Endothelial cell of umbilical vein (primary cell): ENCODE measurements at regions not wholly inside any gene's neighbourhood (a gene's known extent, or its start where the extent isn't known, plus 50 kb on each side); places are given as distances from the start of the nearest gene placed in this dataset.

Source experiments
- BruUV-seq: library from RNA; stranded (reverse); fragments of 400-500 nt; replicated peaks from 2 replicates; lab custom pipeline; 2021; lab: Mats Ljungman, UMichigan
- CTCF ChIA-PET: fragments of 300-600, 350-600 bp; sonication (Branson Sonifier 250); formaldehyde crosslinking; loops from one replicate; lab custom pipeline; 2021; ENCODE audit warnings: antibody characterized with exemption, inconsistent platforms; lab: Charles Lee
- POLR2A ChIA-PET: fragments of 300-600, 350-600 bp; sonication (Branson Sonifier 250); formaldehyde crosslinking; loops from one replicate; lab custom pipeline; 2021; ENCODE audit warnings: antibody characterized with exemption, inconsistent platforms; lab: Charles Lee
- DNase-seq: peaks from one replicate; pipeline ENCODE4 v3.0.0-alpha.2; 2011; ENCODE audit warnings: low read depth, low spot score
- FAIRE-seq: peaks from 2 replicates; lab custom pipeline; 2011; peaks lifted over from hg19 to GRCh38; lab: Jason Lieb, UNC
- H2AFZ ChIP-seq: 2 replicates; pipeline ENCODE4 v1.6.0; 2012; ENCODE audit warnings: low read depth, low read length, control low read depth, inconsistent platforms
- H3K27ac ChIP-seq: 2 replicates; pipeline ENCODE4 v1.5.1; 2011; ENCODE audit warnings: low read depth, mild to moderate bottlenecking, control low read depth, low read length, moderate library complexity; ENCODE audit not compliant: insufficient read depth
- H3K27me3 ChIP-seq, 2 experiments: 2 replicates each; pipeline versions ENCODE4 v1.6.0 to v1.6.1; 2011; ENCODE audit warnings: low read length in 2 of 2, mixed read lengths in 1 of 2; ENCODE audit not compliant: control insufficient read depth in 2 of 2, insufficient read depth in 2 of 2
- H3K36me3 ChIP-seq, 2 experiments: 2 replicates in 1 of 2; 3 replicates in 1 of 2; pipeline ENCODE4 v1.5.1; 2011; ENCODE audit warnings: low read length in 2 of 2, mild to moderate bottlenecking in 1 of 2, moderate library complexity in 1 of 2; ENCODE audit not compliant: control insufficient read depth in 2 of 2, insufficient read depth in 2 of 2; ENCODE audit errors: extremely low read depth in 1 of 2
- H3K4me1 ChIP-seq: 3 replicates; pipeline ENCODE4 v1.5.1; 2011; ENCODE audit warnings: mild to moderate bottlenecking, low read length; ENCODE audit not compliant: control insufficient read depth, insufficient read depth; ENCODE audit errors: extremely low read depth
- H3K4me2 ChIP-seq: 2 replicates; pipeline ENCODE4 v1.6.1; 2011; ENCODE audit warnings: low read length, control low read depth, mixed read lengths; ENCODE audit not compliant: insufficient read depth
- H3K4me3 ChIP-seq, 3 experiments: fragments of 200-600 bp in 1 of 3; sonication (generic), shearing (Covaris generic) in 1 of 3; replicated peaks in 1 of 3; 2 replicates each; pipeline ENCODE4 v1.5.1; 2011 to 2016; ENCODE audit warnings: control low read depth in 3 of 3, low read length in 3 of 3, mild to moderate bottlenecking in 2 of 3, inconsistent platforms in 1 of 3, low read depth in 1 of 3, moderate library complexity in 1 of 3; ENCODE audit not compliant: insufficient read depth in 1 of 3
- H3K79me2 ChIP-seq: 2 replicates; pipeline ENCODE4 v1.6.0; 2012; ENCODE audit warnings: low read length, inconsistent platforms; ENCODE audit not compliant: control insufficient read depth, insufficient read depth
- H3K9ac ChIP-seq: replicated peaks from 2 replicates; pipeline ENCODE3; 2011; ENCODE audit warnings: low read length, control low read depth; ENCODE audit not compliant: insufficient read depth; ENCODE audit errors: extremely low read depth
- H3K9me1 ChIP-seq: replicated peaks from 3 replicates; pipeline ENCODE4 v1.6.0; 2011; ENCODE audit warnings: mild to moderate bottlenecking, low read length; ENCODE audit not compliant: control insufficient read depth, insufficient read depth; ENCODE audit errors: extremely low read depth
- H3K9me3 ChIP-seq: replicated peaks from 2 replicates; pipeline ENCODE4 v1.5.1; 2012; ENCODE audit warnings: low read length, inconsistent platforms; ENCODE audit not compliant: control insufficient read depth, insufficient read depth
- H4K20me1 ChIP-seq: replicated peaks from 2 replicates; pipeline ENCODE3; 2011; ENCODE audit warnings: mild to moderate bottlenecking, low read length; ENCODE audit not compliant: control insufficient read depth, insufficient read depth; ENCODE audit errors: extremely low read depth
- CTCF ChIP-seq, 2 donors: IDR thresholded peaks; 1 replicate in 1 of 2; 2 replicates in 1 of 2; pipeline ENCODE4 v1.5.1; 2011; ENCODE audit warnings: low read length in 2 of 2, mild to moderate bottlenecking in 2 of 2, moderate library complexity in 2 of 2, control low read depth in 1 of 2, inconsistent platforms in 1 of 2, low read depth in 1 of 2; ENCODE audit not compliant: insufficient read depth in 1 of 2; ENCODE audit errors: extremely low read depth in 1 of 2
- EZH2 ChIP-seq: IDR thresholded peaks from 2 replicates; pipeline ENCODE4 v1.6.1; 2012; ENCODE audit warnings: borderline replicate concordance, low read depth, mild to moderate bottlenecking, moderate library complexity, low read length, inconsistent platforms; ENCODE audit not compliant: severe bottlenecking
- FOS ChIP-seq: IDR thresholded peaks from 2 replicates; pipeline ENCODE4 v1.6.1; 2011; ENCODE audit warnings: mild to moderate bottlenecking, low read length, moderate library complexity, borderline replicate concordance; ENCODE audit not compliant: insufficient read depth
- GATA2 ChIP-seq: IDR thresholded peaks from 2 replicates; pipeline ENCODE4 v1.7.0; 2011; ENCODE audit warnings: low read depth, mild to moderate bottlenecking, moderate library complexity, mixed read lengths, low read length; ENCODE audit not compliant: insufficient read length, insufficient read depth
- JUN ChIP-seq: IDR thresholded peaks from 2 replicates; pipeline ENCODE4 v1.6.1; 2011; ENCODE audit warnings: borderline replicate concordance, low read depth; ENCODE audit not compliant: insufficient read length, insufficient read depth
- MAX ChIP-seq: IDR thresholded peaks from 2 replicates; pipeline ENCODE4 v1.6.1; 2011; ENCODE audit not compliant: insufficient read depth, insufficient read length
- MYC ChIP-seq: IDR thresholded peaks from one replicate; pipeline ENCODE4 v1.6.1; 2011; ENCODE audit warnings: mild to moderate bottlenecking, low read depth, low read length
- POLR2A ChIP-seq: IDR thresholded peaks from 2 replicates; pipeline ENCODE4 v1.6.1; 2012; ENCODE audit warnings: low read depth, mild to moderate bottlenecking, control low read depth, low read length
- POLR2AphosphoS5 ChIP-seq: IDR thresholded peaks from 2 replicates; pipeline ENCODE4 v1.6.1; 2012; ENCODE audit warnings: low read depth, mild to moderate bottlenecking, control low read depth, low read length, moderate library complexity; ENCODE audit not compliant: insufficient read depth
- dilution Hi-C: fragments of 300-500 bp; cut with MboI; formaldehyde crosslinking; loops from one replicate; pipeline ENCODE4 v1.15.0; 2019; ENCODE audit warnings: low sequenced_read_pairs; ENCODE audit not compliant: extremely low pct_ligation_motif_present
- intact Hi-C: fragments of 100-400 bp; cut with micrococcal nuclease; formaldehyde crosslinking; loops from one replicate; pipeline ENCODE4 v1.10.0; 2022

GRCh38 chr1:30285501-30285932, 437.9 kb downstream of the MATN1 start:
- H3K9me3 ChIP-seq, result no peaks in the 10 kb centered on the region
- H3K27ac ChIP-seq, result no peak overlapping the region
- H3K27me3 ChIP-seq, result no peaks in the 10 kb centered on the region
- H3K4me1 ChIP-seq, result no peaks in the 10 kb centered on the region
- DNase-seq, result no peak
- dilution Hi-C loops (no loop called here), intact Hi-C loops (no loop called here)
- ChIA-PET POLR2A (no interaction called here), CTCF (no interaction called here)
- H2AFZ ChIP-seq, result no peak overlapping the region
- BruUV-seq, result no TSS peak
- no peak for FAIRE-seq
- H3K4me2 ChIP-seq, result no peak overlapping the region
- H3K4me3 ChIP-seq, result no peak overlapping the region
- H3K36me3 ChIP-seq, result no peaks in the 10 kb centered on the region
- no peak for TF ChIP-seq CTCF (IDR thresholded peaks at IDR 0.05; ENCODE audit: extremely low read depth in 1 of 2, insufficient read depth in 1 of 2, low read depth in 1 of 2, low read length in 2 of 2)
- no peak for TF ChIP-seq POLR2A
- no peak for TF ChIP-seq JUN
- TF ChIP-seq MAX, result no peak
- TF ChIP-seq GATA2, result no peak
- TF ChIP-seq MYC, result no peak
- TF ChIP-seq EZH2, result no peak
- no peak for TF ChIP-seq POLR2AphosphoS5
- TF ChIP-seq FOS, result no peak
- H3K9me1 ChIP-seq, result no peaks in the 10 kb centered on the region
- no peaks in the 10 kb centered on the region for H4K20me1 ChIP-seq
- no peak overlapping the region for H3K9ac ChIP-seq
- H3K79me2 ChIP-seq, result no peaks in the 10 kb centered on the region
